ENCODE measurements at regions not wholly inside any gene's neighbourhood (a gene's known extent, or its start where the extent isn't known, plus 50 kb on each side); places are given as distances from the start of the nearest gene placed in this dataset.

GRCh38 chr15:25239471-25240345 lies 199.1 kb downstream of the UBE3A start:
- H2AFZ ChIP-seq (ENCODE audit: low read length) = no peak overlapping the region
- no peaks in the 10 kb centered on the region for H4K20me1 ChIP-seq (ENCODE audit: insufficient read depth, low read length)
- no peak overlapping the region for H3K4me3 ChIP-seq (ENCODE audit: insufficient read depth, low read length)
- H3K79me2 ChIP-seq (ENCODE audit: insufficient read depth, low read length) = no peaks in the 10 kb centered on the region
- H3K27me3 ChIP-seq (ENCODE audit: insufficient read depth, low read length) = no peaks in the 10 kb centered on the region
- no peaks in the 10 kb centered on the region for H3K9me3 ChIP-seq (ENCODE audit: low read depth, low read length)
- no peaks in the 10 kb centered on the region for H3K4me1 ChIP-seq (ENCODE audit: insufficient read depth, low read length)
- no peak for TF ChIP-seq CTCF (IDR thresholded peaks at IDR 0.05; ENCODE audit: extremely low read depth, low read depth, low read length)
- peak; percentile 50 for DNase-seq (ENCODE audit: insufficient read length, low spot score, missing footprints)
- H3K27ac ChIP-seq (ENCODE audit: low read depth, low read length) = no peak overlapping the region
- H3K36me3 ChIP-seq (ENCODE audit: insufficient read depth, low read length) = no peaks in the 10 kb centered on the region
- H3K4me2 ChIP-seq (ENCODE audit: insufficient read depth, low read length) = no peak overlapping the region

DNA sequence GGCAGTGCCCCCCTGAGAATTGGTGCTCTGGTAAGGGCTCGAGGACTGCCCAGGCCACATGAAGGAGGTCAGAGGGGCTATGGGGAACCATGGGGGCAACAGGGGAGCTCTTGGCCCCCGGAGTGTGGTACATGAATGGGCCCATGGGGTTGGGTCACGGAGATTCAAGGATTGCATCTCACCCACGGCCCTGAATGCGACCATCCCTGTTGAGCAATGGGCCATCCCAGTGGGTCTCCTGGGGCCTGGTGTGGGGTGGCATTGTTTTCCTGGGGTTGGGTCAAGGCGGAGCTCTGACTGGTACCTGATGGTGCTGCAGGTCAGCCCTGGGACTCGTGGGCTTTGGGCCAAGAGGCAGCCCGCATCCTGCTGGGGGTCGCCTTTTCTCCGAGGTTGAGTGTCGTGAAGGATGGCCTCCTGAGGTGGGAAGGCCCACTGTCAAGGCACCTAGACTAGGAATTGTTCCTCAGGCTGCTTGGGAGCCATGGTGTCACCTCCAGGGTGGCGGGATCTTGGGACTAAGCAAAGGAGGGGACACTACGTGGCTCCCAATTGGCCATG lies 198.3 kb downstream of the UBE3A start:
- Histone ChIP-seq H3K27me3 (ENCODE audit: insufficient read depth, low read length) (no peaks in the 10 kb centered on the region), H3K4me1 (ENCODE audit: insufficient read depth, low read length) (no peaks in the 10 kb centered on the region), H3K9me3 (ENCODE audit: low read depth, low read length) (no peaks in the 10 kb centered on the region), H3K4me3 (ENCODE audit: insufficient read depth, low read length) (no peak overlapping the region), H3K27ac (ENCODE audit: low read depth, low read length) (no peak overlapping the region), H3K4me2 (ENCODE audit: insufficient read depth, low read length) (no peak overlapping the region), H3K79me2 (ENCODE audit: insufficient read depth, low read length) (no peaks in the 10 kb centered on the region), H4K20me1 (ENCODE audit: insufficient read depth, low read length) (no peaks in the 10 kb centered on the region), H2AFZ (ENCODE audit: low read length) (no peak overlapping the region), H3K36me3 (ENCODE audit: insufficient read depth, low read length) (no peaks in the 10 kb centered on the region)
- peak; percentile 26 for DNase-seq (ENCODE audit: insufficient read length, low spot score, missing footprints)
- no peak for TF ChIP-seq CTCF (IDR thresholded peaks at IDR 0.05; ENCODE audit: extremely low read depth, low read depth, low read length)

- Histone ChIP-seq H3K36me3 (ENCODE audit: insufficient read depth, low read length) (no peaks in the 10 kb centered on the region), H4K20me1 (ENCODE audit: insufficient read depth, low read length) (no peaks in the 10 kb centered on the region), H3K4me1 (ENCODE audit: insufficient read depth, low read length) (no peaks in the 10 kb centered on the region), H3K4me3 (ENCODE audit: insufficient read depth, low read length) (no peak overlapping the region), H2AFZ (ENCODE audit: low read length) (no peak overlapping the region), H3K79me2 (ENCODE audit: insufficient read depth, low read length) (no peaks in the 10 kb centered on the region), H3K27ac (ENCODE audit: low read depth, low read length) (no peak overlapping the region), H3K27me3 (ENCODE audit: insufficient read depth, low read length) (no peaks in the 10 kb centered on the region), H3K4me2 (ENCODE audit: insufficient read depth, low read length) (no peak overlapping the region), H3K9me3 (ENCODE audit: low read depth, low read length) (no peaks in the 10 kb centered on the region)
- TF ChIP-seq CTCF (IDR thresholded peaks at IDR 0.05; ENCODE audit: extremely low read depth, low read depth, low read length) = no peak
- peak; percentile 54 for DNase-seq (ENCODE audit: insufficient read length, low spot score, missing footprints)
Measured at GRCh38 chr15:25241241-25241801, 197.5 kb downstream of the UBE3A start.

Data from osteoblast (primary cell).